Astrocyte (in vitro differentiated cells and primary cell): ENCODE measurements at regions not wholly inside any gene's neighbourhood (a gene's known extent, or its start where the extent isn't known, plus 50 kb on each side); places are given as distances from the start of the nearest gene placed in this dataset.

ENCODE experiments used
- DNase-seq: peaks from one replicate; pipeline ENCODE4 v3.0.0-alpha.2; 2010; ENCODE audit warnings: low read depth
- FAIRE-seq: peaks from 2 replicates; lab custom pipeline; 2011; peaks lifted over from hg19 to GRCh38; lab: Jason Lieb, UNC
- H2AFZ ChIP-seq: 2 replicates; pipeline ENCODE4 v1.6.0; 2012; ENCODE audit warnings: low read depth, low read length, inconsistent platforms
- H3K27ac ChIP-seq: 2 replicates; pipeline ENCODE4 v1.5.1; 2011; ENCODE audit warnings: low read depth, low read length, inconsistent platforms
- H3K27me3 ChIP-seq: 2 replicates; pipeline ENCODE4 v1.6.0; 2011; ENCODE audit warnings: low read length, inconsistent platforms; ENCODE audit not compliant: insufficient read depth
- H3K36me3 ChIP-seq: 2 replicates; pipeline ENCODE4 v1.5.1; 2011; ENCODE audit warnings: low read length, inconsistent platforms; ENCODE audit not compliant: insufficient read depth
- H3K4me1 ChIP-seq: 2 replicates; pipeline ENCODE4 v1.5.1; 2011; ENCODE audit warnings: low read length, inconsistent platforms; ENCODE audit not compliant: insufficient read depth
- H3K4me2 ChIP-seq: 2 replicates; pipeline ENCODE4 v1.6.0; 2012; ENCODE audit warnings: low read length, inconsistent platforms
- H3K4me3 ChIP-seq: 2 replicates; pipeline ENCODE4 v1.5.1; 2011; ENCODE audit warnings: low read depth, mild to moderate bottlenecking, low read length, inconsistent platforms; ENCODE audit not compliant: insufficient read depth
- H3K79me2 ChIP-seq: 2 replicates; pipeline ENCODE4 v1.6.0; 2012; ENCODE audit warnings: mild to moderate bottlenecking, low read length, inconsistent platforms; ENCODE audit not compliant: insufficient read depth
- H3K9ac ChIP-seq: 2 replicates; pipeline ENCODE4 v1.6.0; 2012; ENCODE audit warnings: mild to moderate bottlenecking, low read length, inconsistent platforms
- H3K9me3 ChIP-seq: 2 replicates; pipeline ENCODE4 v1.5.1; 2012; ENCODE audit warnings: low read depth, mild to moderate bottlenecking, low read length, inconsistent platforms; ENCODE audit not compliant: insufficient read depth
- H4K20me1 ChIP-seq: 2 replicates; pipeline ENCODE4 v1.6.0; 2012; ENCODE audit warnings: low read length, inconsistent platforms; ENCODE audit not compliant: insufficient read depth
- H3K27ac Mint-ChIP-seq: one replicate; pipeline ENCODE4 v1.8.0; 2021; ENCODE audit warnings: mild to moderate bottlenecking, mixed read lengths; ENCODE audit not compliant: unreplicated experiment
- H3K27me3 Mint-ChIP-seq: one replicate; pipeline ENCODE4 v1.8.0; 2021; ENCODE audit warnings: low read depth, mixed read lengths; ENCODE audit not compliant: unreplicated experiment
- H3K36me3 Mint-ChIP-seq: one replicate; pipeline ENCODE4 v1.8.0; 2021; ENCODE audit warnings: low read depth, mixed read lengths; ENCODE audit not compliant: unreplicated experiment
- H3K4me1 Mint-ChIP-seq: one replicate; pipeline ENCODE4 v1.8.0; 2021; ENCODE audit warnings: low read depth, mixed read lengths; ENCODE audit not compliant: unreplicated experiment
- H3K4me3 Mint-ChIP-seq: one replicate; pipeline ENCODE4 v1.8.0; 2021; ENCODE audit warnings: mild to moderate bottlenecking, moderate library complexity, mixed read lengths; ENCODE audit not compliant: unreplicated experiment
- H3K9me3 Mint-ChIP-seq: one replicate; pipeline ENCODE4 v1.8.0; 2021; ENCODE audit warnings: mild to moderate bottlenecking, mixed read lengths; ENCODE audit not compliant: unreplicated experiment
- EZH2 ChIP-seq: IDR thresholded peaks from 2 replicates; pipeline ENCODE4 v1.6.1; 2012; ENCODE audit warnings: mild to moderate bottlenecking, low read length, inconsistent platforms; ENCODE audit not compliant: insufficient read depth
- TF ChIP-seq, protein P1 (sequence below): IDR thresholded peaks from 2 replicates; pipeline ENCODE4 v1.5.1; 2011; ENCODE audit warnings: low read depth, mild to moderate bottlenecking, inconsistent platforms, low read length, moderate library complexity; ENCODE audit not compliant: insufficient read depth

- Histone ChIP-seq H3K27me3 (peaks cover 4% of the 10 kb centered on the region), H3K36me3 (no peaks in the 10 kb centered on the region), H3K4me1 (no peaks in the 10 kb centered on the region), H3K9me3 (no peaks in the 10 kb centered on the region), H2AFZ (no peak overlapping the region), H3K4me3 (no peak overlapping the region), H3K27ac (no peak overlapping the region), H3K79me2 (no peaks in the 10 kb centered on the region), H4K20me1 (no peaks in the 10 kb centered on the region), H3K4me2 (no peak overlapping the region), H3K9ac (no peak overlapping the region)
- Mint-ChIP-seq H3K4me1 (peaks cover 3% of the 10 kb centered on the region), H3K4me3 (no peak overlapping the region), H3K27ac (no peak overlapping the region), H3K9me3 (no peaks in the 10 kb centered on the region), H3K36me3 (no peaks in the 10 kb centered on the region), H3K27me3 (peaks cover 20% of the 10 kb centered on the region)
- DNase-seq (no peak), FAIRE-seq (no peak)
- TF ChIP-seq EZH2: no peak
- TF ChIP-seq, protein P1, sequence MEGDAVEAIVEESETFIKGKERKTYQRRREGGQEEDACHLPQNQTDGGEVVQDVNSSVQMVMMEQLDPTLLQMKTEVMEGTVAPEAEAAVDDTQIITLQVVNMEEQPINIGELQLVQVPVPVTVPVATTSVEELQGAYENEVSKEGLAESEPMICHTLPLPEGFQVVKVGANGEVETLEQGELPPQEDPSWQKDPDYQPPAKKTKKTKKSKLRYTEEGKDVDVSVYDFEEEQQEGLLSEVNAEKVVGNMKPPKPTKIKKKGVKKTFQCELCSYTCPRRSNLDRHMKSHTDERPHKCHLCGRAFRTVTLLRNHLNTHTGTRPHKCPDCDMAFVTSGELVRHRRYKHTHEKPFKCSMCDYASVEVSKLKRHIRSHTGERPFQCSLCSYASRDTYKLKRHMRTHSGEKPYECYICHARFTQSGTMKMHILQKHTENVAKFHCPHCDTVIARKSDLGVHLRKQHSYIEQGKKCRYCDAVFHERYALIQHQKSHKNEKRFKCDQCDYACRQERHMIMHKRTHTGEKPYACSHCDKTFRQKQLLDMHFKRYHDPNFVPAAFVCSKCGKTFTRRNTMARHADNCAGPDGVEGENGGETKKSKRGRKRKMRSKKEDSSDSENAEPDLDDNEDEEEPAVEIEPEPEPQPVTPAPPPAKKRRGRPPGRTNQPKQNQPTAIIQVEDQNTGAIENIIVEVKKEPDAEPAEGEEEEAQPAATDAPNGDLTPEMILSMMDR: no peak
These were observed 64.6 kb downstream of the RHOU start for GRCh38 chr1:228799924-228800323.

GRCh38 chr1:228801068-228801467 lies 65.8 kb downstream of the RHOU start:
- H3K36me3 Mint-ChIP-seq: no peaks in the 10 kb centered on the region
- FAIRE-seq: no peak

More at GRCh38 chr1:228801068-228801467, 65.8 kb downstream of the RHOU start:
- H2AFZ ChIP-seq: no peak overlapping the region
- no peak for DNase-seq
- no peaks in the 10 kb centered on the region for H3K9me3 Mint-ChIP-seq
- H3K27me3 ChIP-seq: peaks cover 4% of the 10 kb centered on the region
- H3K27me3 Mint-ChIP-seq: peaks cover 20% of the 10 kb centered on the region
- no peak overlapping the region for H3K4me2 ChIP-seq
- no peak overlapping the region for H3K4me3 ChIP-seq
- no peaks in the 10 kb centered on the region for H3K79me2 ChIP-seq
- no peak overlapping the region for H3K4me3 Mint-ChIP-seq
- TF ChIP-seq, protein P1: no peak
- TF ChIP-seq EZH2: no peak
- no peaks in the 10 kb centered on the region for H4K20me1 ChIP-seq
- H3K27ac Mint-ChIP-seq: no peak overlapping the region
- no peak overlapping the region for H3K27ac ChIP-seq
- no peaks in the 10 kb centered on the region for H3K9me3 ChIP-seq
- H3K36me3 ChIP-seq: no peaks in the 10 kb centered on the region
- H3K4me1 ChIP-seq: no peaks in the 10 kb centered on the region
- peaks cover 3% of the 10 kb centered on the region for H3K4me1 Mint-ChIP-seq
- no peak overlapping the region for H3K9ac ChIP-seq
